HEK293 (cell line): ENCODE measurements at regions not wholly inside any gene's neighbourhood (a gene's known extent, or its start where the extent isn't known, plus 50 kb on each side); places are given as distances from the start of the nearest gene placed in this dataset.

Source experiments
- CTCF ChIP-seq: fragments of 450-650 bp; formaldehyde crosslinking; IDR thresholded peaks from 2 replicates; pipeline ENCODE4 v1.5.1; 2016; ENCODE audit warnings: missing biosample characterization, missing genetic modification characterization
- TSHZ1 ChIP-seq: fragments of 450-650 bp; formaldehyde crosslinking; IDR thresholded peaks from 2 replicates; pipeline ENCODE4 v1.5.1; 2016; ENCODE audit warnings: missing biosample characterization, missing genetic modification characterization, borderline replicate concordance
- ZNF707 ChIP-seq: fragments of 450-650 bp; formaldehyde crosslinking; IDR thresholded peaks from 2 replicates; pipeline ENCODE4 v1.5.1; 2016; ENCODE audit warnings: missing biosample characterization, missing genetic modification characterization

GRCh38 chr7:155372782-155373358 is 75.2 kb downstream of the INSIG1 start:
- TF ChIP-seq ZNF707 (no peak), TSHZ1 (tag by site-specific recombination) (no peak), CTCF (tag by site-specific recombination) (no peak)
